Lung (tissue), 11 donors: ENCODE measurements at regions not wholly inside any gene's neighbourhood (a gene's known extent, or its start where the extent isn't known, plus 50 kb on each side); places are given as distances from the start of the nearest gene placed in this dataset.
A peak's percentile ranks its signal among the peaks of the same experiment; 100 is the strongest.

Experiments used
- ATAC-seq: fragments of 200-7000 bp; cut with Tn5 transposase; one replicate; pipeline ENCODE4 v1.9.1; 2020; ENCODE audit warnings: moderate number of reproducible peaks; ENCODE audit not compliant: insufficient read depth, low FRiP score
- DNase-seq, 3 donors: peaks; one replicate each; pipeline ENCODE4 v3.0.0-alpha.2; 2013 to 2017
- H3K27ac ChIP-seq, 2 donors: one replicate each; pipeline ENCODE4 v1.5.1; 2013; ENCODE audit warnings: mild to moderate bottlenecking in 2 of 2, moderate library complexity in 2 of 2, control low read depth in 1 of 2, inconsistent platforms in 1 of 2, low read depth in 1 of 2, low read length in 1 of 2
- H3K27me3 ChIP-seq, 3 donors: one replicate each; pipeline ENCODE4 v1.5.1; 2013; ENCODE audit warnings: low read length in 2 of 3; ENCODE audit not compliant: control insufficient read depth in 3 of 3, insufficient read depth in 3 of 3
- H3K36me3 ChIP-seq, 4 donors: one replicate each; pipeline ENCODE4 v1.5.1; 2013; ENCODE audit warnings: low read length in 4 of 4, mild to moderate bottlenecking in 1 of 4, moderate library complexity in 1 of 4; ENCODE audit not compliant: control insufficient read depth in 4 of 4, insufficient read depth in 4 of 4
- H3K4me1 ChIP-seq, 5 donors: one replicate each; pipeline ENCODE4 v1.5.1; 2013; ENCODE audit warnings: low read length in 5 of 5, mild to moderate bottlenecking in 2 of 5, moderate library complexity in 1 of 5; ENCODE audit not compliant: control insufficient read depth in 5 of 5, insufficient read depth in 5 of 5
- H3K4me3 ChIP-seq: one replicate; pipeline ENCODE4 v1.5.1; 2013; ENCODE audit warnings: mild to moderate bottlenecking, control low read depth, moderate library complexity
- H3K9ac ChIP-seq, 2 donors: one replicate each; pipeline ENCODE4 v1.5.1; 2013; ENCODE audit warnings: low read length in 2 of 2, control low read depth in 1 of 2; ENCODE audit not compliant: insufficient read depth in 1 of 2
- H3K9me3 ChIP-seq, 4 donors: one replicate each; pipeline ENCODE4 v1.5.1; 2013; ENCODE audit warnings: low read length in 3 of 4, mild to moderate bottlenecking in 1 of 4, moderate library complexity in 1 of 4; ENCODE audit not compliant: control insufficient read depth in 4 of 4, insufficient read depth in 3 of 4
- CTCF ChIP-seq: IDR thresholded peaks from 2 replicates; pipeline ENCODE4 v1.5.1; 2012; ENCODE audit warnings: mild to moderate bottlenecking; ENCODE audit errors: control extremely low read depth, extremely low read depth
- WGBS, 2 donors: extraction: QIAGEN DNeasy Blood & Tissue Kit; methylation state at CpG; one replicate each; pipeline ENCODE4 v1.1.7; 2013; 5-methylcytosine and 5-hydroxymethylcytosine counted together
- donor health status: control.
- donor health status: control.
- donor health status: Bipolar disorder and iron deficiency.
- donor health status: healthy.
- donor health status: DM: yes; HTN: yes; CAD: no.

GRCh38 chr4:137922721-137923120 lies 319.4 kb downstream of the SLC7A11 start:
- Histone ChIP-seq H3K4me3 (no peak overlapping the region), H3K4me1 (no peaks in the 10 kb centered on the region), H3K9me3 (peaks cover 0 to 3% (median under 1%) of the 10 kb centered on the region in 4 donors), H3K36me3 (no peaks in the 10 kb centered on the region), H3K27me3 (no peaks in the 10 kb centered on the region), H3K27ac (no peak overlapping the region), H3K9ac (no peak overlapping the region)
- DNase-seq (no peak), ATAC-seq (no peak)
- WGBS, 2 donors, result 82 to 85% methylated on average over 3 of the region's 3 CpGs
- no peak for TF ChIP-seq CTCF

- Histone ChIP-seq H3K27ac (no peak overlapping the region), H3K4me3 (no peak overlapping the region), H3K9me3 (no peaks in the 10 kb centered on the region), H3K27me3 (no peaks in the 10 kb centered on the region), H3K36me3 (no peaks in the 10 kb centered on the region), H3K9ac (no peak overlapping the region), H3K4me1 (no peaks in the 10 kb centered on the region)
- WGBS, 2 donors, result 58 to 69% methylated on average over 8 of the region's 8 CpGs
- DNase-seq, result peak in 2 of 3 donors; percentile 21 to 31
- TF ChIP-seq CTCF, result no peak
- no peak for ATAC-seq
These were observed 332.4 kb downstream of the SLC7A11 start for GRCh38 chr4:137909529-137910309.

- ATAC-seq (no peak), DNase-seq (no peak)
- H3K4me3 ChIP-seq, result no peak overlapping the region
- no peak overlapping the region for H3K27ac ChIP-seq
- no peak overlapping the region for H3K9ac ChIP-seq
- no peak for TF ChIP-seq CTCF
- H3K36me3 ChIP-seq, result no peaks in the 10 kb centered on the region
- WGBS, 2 donors, result 85 to 91% methylated on average over 4 of the region's 4 CpGs
- H3K4me1 ChIP-seq, result no peaks in the 10 kb centered on the region
- no peaks in the 10 kb centered on the region for H3K27me3 ChIP-seq
- H3K9me3 ChIP-seq, result no peaks in the 10 kb centered on the region
These were observed 336.2 kb downstream of the SLC7A11 start for GRCh38 chr4:137905930-137906329.

- H3K4me3 ChIP-seq, result no peak overlapping the region
- TF ChIP-seq CTCF, result no peak
- H3K4me1 ChIP-seq, result no peaks in the 10 kb centered on the region
- WGBS, 2 donors, result 91 to 100% methylated on average over 1 of the region's 1 CpG
- DNase-seq (no peak), ATAC-seq (no peak)
- H3K9me3 ChIP-seq, result no peaks in the 10 kb centered on the region
- no peaks in the 10 kb centered on the region for H3K27me3 ChIP-seq
- H3K36me3 ChIP-seq, result no peaks in the 10 kb centered on the region
- H3K27ac ChIP-seq, result no peak overlapping the region
- no peak overlapping the region for H3K9ac ChIP-seq
These were observed 341.0 kb downstream of the SLC7A11 start for GRCh38 chr4:137901114-137901513.
